ENCODE measurements at regions not wholly inside any gene's neighbourhood (a gene's known extent, or its start where the extent isn't known, plus 50 kb on each side); places are given as distances from the start of the nearest gene placed in this dataset.

GRCh38 chr10:61842755-61843497, 58.6 kb upstream of the ARID5B start:
- no peaks in the 10 kb centered on the region for H3K9me3 ChIP-seq (ENCODE audit: insufficient read depth, low read length)
- no peak for TF ChIP-seq SUZ12 (IDR thresholded peaks at IDR 0.05; ENCODE audit: extremely low read depth, insufficient read depth, insufficient read length)
- no peaks in the 10 kb centered on the region for H3K36me3 ChIP-seq (ENCODE audit: insufficient read depth, insufficient read length, low read length)
- no peak for DNase-seq (ENCODE audit: low read depth, low spot score)
- no peaks in the 10 kb centered on the region for H3K4me1 ChIP-seq (ENCODE audit: insufficient read depth, insufficient read length)
- no peak overlapping the region for H3K9ac ChIP-seq (ENCODE audit: insufficient read length, low read depth)
- no peak overlapping the region for H3K4me3 ChIP-seq (ENCODE audit: insufficient read length, low read depth)
- no peaks in the 10 kb centered on the region for H3K27me3 ChIP-seq (ENCODE audit: insufficient read depth, insufficient read length)

GRCh38 chr10:61844116-61844822, 57.2 kb upstream of the ARID5B start:
- Histone ChIP-seq H3K9ac (ENCODE audit: insufficient read length, low read depth) (no peak overlapping the region), H3K27me3 (ENCODE audit: insufficient read depth, insufficient read length) (no peaks in the 10 kb centered on the region), H3K36me3 (ENCODE audit: insufficient read depth, insufficient read length, low read length) (no peaks in the 10 kb centered on the region), H3K4me3 (ENCODE audit: insufficient read length, low read depth) (no peak overlapping the region), H3K9me3 (ENCODE audit: insufficient read depth, low read length) (no peaks in the 10 kb centered on the region), H3K4me1 (ENCODE audit: insufficient read depth, insufficient read length) (no peaks in the 10 kb centered on the region)
- no peak for DNase-seq (ENCODE audit: low read depth, low spot score)
- TF ChIP-seq SUZ12 (IDR thresholded peaks at IDR 0.05; ENCODE audit: extremely low read depth, insufficient read depth, insufficient read length) (no peak), ZNF274 (IDR thresholded peaks at IDR 0.05; ENCODE audit: low read depth, low read length) (no peak), YY1 (IDR thresholded peaks at IDR 0.05; ENCODE audit: insufficient read depth, insufficient read length) (no peak)

- TF ChIP-seq SUZ12 (IDR thresholded peaks at IDR 0.05; ENCODE audit: extremely low read depth, insufficient read depth, insufficient read length) (no peak), ZNF274 (IDR thresholded peaks at IDR 0.05; ENCODE audit: low read depth, low read length) (no peak), YY1 (IDR thresholded peaks at IDR 0.05; ENCODE audit: insufficient read depth, insufficient read length) (no peak)
- no peaks in the 10 kb centered on the region for H3K36me3 ChIP-seq (ENCODE audit: insufficient read depth, insufficient read length, low read length)
- H3K4me3 ChIP-seq (ENCODE audit: insufficient read length, low read depth), result no peak overlapping the region
- DNase-seq (ENCODE audit: low read depth, low spot score), result no peak
- no peaks in the 10 kb centered on the region for H3K4me1 ChIP-seq (ENCODE audit: insufficient read depth, insufficient read length)
- no peaks in the 10 kb centered on the region for H3K27me3 ChIP-seq (ENCODE audit: insufficient read depth, insufficient read length)
- H3K9ac ChIP-seq (ENCODE audit: insufficient read length, low read depth), result no peak overlapping the region
- H3K9me3 ChIP-seq (ENCODE audit: insufficient read depth, low read length), result no peaks in the 10 kb centered on the region
Measured at GRCh38 chr10:61845196-61845949, 56.1 kb upstream of the ARID5B start.

GRCh38 chr10:61845950-61846268, 55.6 kb upstream of the ARID5B start:
- no peak for TF ChIP-seq SUZ12 (IDR thresholded peaks at IDR 0.05; ENCODE audit: extremely low read depth, insufficient read depth, insufficient read length)
- no peak for TF ChIP-seq ZNF274 (IDR thresholded peaks at IDR 0.05; ENCODE audit: low read depth, low read length)
- TF ChIP-seq YY1 (IDR thresholded peaks at IDR 0.05; ENCODE audit: insufficient read depth, insufficient read length), result no peak
- Histone ChIP-seq H3K27me3 (ENCODE audit: insufficient read depth, insufficient read length) (no peaks in the 10 kb centered on the region), H3K36me3 (ENCODE audit: insufficient read depth, insufficient read length, low read length) (no peaks in the 10 kb centered on the region), H3K4me1 (ENCODE audit: insufficient read depth, insufficient read length) (no peaks in the 10 kb centered on the region), H3K4me3 (ENCODE audit: insufficient read length, low read depth) (no peak overlapping the region), H3K9ac (ENCODE audit: insufficient read length, low read depth) (no peak overlapping the region), H3K9me3 (ENCODE audit: insufficient read depth, low read length) (no peaks in the 10 kb centered on the region)
- DNase-seq (ENCODE audit: low read depth, low spot score), result no peak

GRCh38 chr10:61846370-61847031, 55.0 kb upstream of the ARID5B start:
- DNase-seq (ENCODE audit: low read depth, low spot score), result no peak
- Histone ChIP-seq H3K36me3 (ENCODE audit: insufficient read depth, insufficient read length, low read length) (no peaks in the 10 kb centered on the region), H3K9ac (ENCODE audit: insufficient read length, low read depth) (no peak overlapping the region), H3K9me3 (ENCODE audit: insufficient read depth, low read length) (no peaks in the 10 kb centered on the region), H3K4me3 (ENCODE audit: insufficient read length, low read depth) (no peak overlapping the region), H3K4me1 (ENCODE audit: insufficient read depth, insufficient read length) (no peaks in the 10 kb centered on the region), H3K27me3 (ENCODE audit: insufficient read depth, insufficient read length) (no peaks in the 10 kb centered on the region)
- TF ChIP-seq SUZ12 (IDR thresholded peaks at IDR 0.05; ENCODE audit: extremely low read depth, insufficient read depth, insufficient read length) (no peak), ZNF274 (IDR thresholded peaks at IDR 0.05; ENCODE audit: low read depth, low read length) (no peak), YY1 (IDR thresholded peaks at IDR 0.05; ENCODE audit: insufficient read depth, insufficient read length) (no peak)

- Histone ChIP-seq H3K36me3 (ENCODE audit: insufficient read depth, insufficient read length, low read length) (no peaks in the 10 kb centered on the region), H3K27me3 (ENCODE audit: insufficient read depth, insufficient read length) (no peaks in the 10 kb centered on the region), H3K9ac (ENCODE audit: insufficient read length, low read depth) (no peak overlapping the region), H3K4me3 (ENCODE audit: insufficient read length, low read depth) (no peak overlapping the region), H3K4me1 (ENCODE audit: insufficient read depth, insufficient read length) (no peaks in the 10 kb centered on the region), H3K9me3 (ENCODE audit: insufficient read depth, low read length) (no peaks in the 10 kb centered on the region)
- no peak for DNase-seq (ENCODE audit: low read depth, low spot score)
- no peak for TF ChIP-seq ZNF274 (IDR thresholded peaks at IDR 0.05; ENCODE audit: low read depth, low read length)
- TF ChIP-seq YY1 (IDR thresholded peaks at IDR 0.05; ENCODE audit: insufficient read depth, insufficient read length), result no peak
- no peak for TF ChIP-seq SUZ12 (IDR thresholded peaks at IDR 0.05; ENCODE audit: extremely low read depth, insufficient read depth, insufficient read length)
Measured at GRCh38 chr10:61847087-61847486, 54.4 kb upstream of the ARID5B start.

GRCh38 chr10:61847640-61848039, 53.9 kb upstream of the ARID5B start:
- Histone ChIP-seq H3K27me3 (ENCODE audit: insufficient read depth, insufficient read length) (no peaks in the 10 kb centered on the region), H3K9ac (ENCODE audit: insufficient read length, low read depth) (no peak overlapping the region), H3K4me1 (ENCODE audit: insufficient read depth, insufficient read length) (no peaks in the 10 kb centered on the region), H3K9me3 (ENCODE audit: insufficient read depth, low read length) (no peaks in the 10 kb centered on the region), H3K36me3 (ENCODE audit: insufficient read depth, insufficient read length, low read length) (no peaks in the 10 kb centered on the region), H3K4me3 (ENCODE audit: insufficient read length, low read depth) (no peak overlapping the region)
- TF ChIP-seq ZNF274 (IDR thresholded peaks at IDR 0.05; ENCODE audit: low read depth, low read length), result no peak
- no peak for TF ChIP-seq YY1 (IDR thresholded peaks at IDR 0.05; ENCODE audit: insufficient read depth, insufficient read length)
- no peak for TF ChIP-seq SUZ12 (IDR thresholded peaks at IDR 0.05; ENCODE audit: extremely low read depth, insufficient read depth, insufficient read length)
- no peak for DNase-seq (ENCODE audit: low read depth, low spot score)
